K562 (cell line): ENCODE measurements at regions not wholly inside any gene's neighbourhood (a gene's known extent, or its start where the extent isn't known, plus 50 kb on each side); places are given as distances from the start of the nearest gene placed in this dataset.

Experiments
- ATAC-seq: fragments of 200-7000 bp; cut with Tn5 transposase; 3 replicates; pipeline ENCODE4 v1.9.1; 2020; ENCODE audit warnings: moderate library complexity
- BruUV-seq: library from RNA; stranded (reverse); fragments of 400-500 nt; replicated peaks from 2 replicates; lab custom pipeline; 2021; lab: Mats Ljungman, UMichigan
- CTCF ChIA-PET: fragments of 300-600 bp; formaldehyde crosslinking; extraction: SDS; loops from one replicate; lab custom pipeline; 2021; ENCODE audit warnings: low intra/inter-chr PET ratio; lab: Yijun Ruan, JAX
- POLR2A ChIA-PET: fragments of 300-600, 350-650 bp; sonication (Branson Sonifier 250); formaldehyde crosslinking; extraction: SDS; loops from one replicate; lab custom pipeline; 2021; ENCODE audit warnings: antibody characterized with exemption, inconsistent platforms; lab: Yijun Ruan, JAX
- DNase-seq, 4 experiments: peaks; one replicate each; pipeline versions ENCODE4 v3.0.0 to v3.0.0-alpha.2; 2011 to 2018; ENCODE audit warnings: low spot score in 3 of 4, mixed read lengths in 3 of 4; ENCODE audit errors: extremely low read depth in 1 of 4
- FAIRE-seq: peaks from 2 replicates; lab custom pipeline; 2011; peaks lifted over from hg19 to GRCh38; lab: Jason Lieb, UNC
- H2AFZ ChIP-seq: 2 replicates; pipeline ENCODE4 v1.6.0; 2011; ENCODE audit warnings: low read depth, low read length, control low read depth, inconsistent platforms
- H3K27ac ChIP-seq: fragments of 200-600 bp; 3 replicates; pipeline ENCODE4 v1.8.0; 2011; ENCODE audit warnings: low read depth, mild to moderate bottlenecking, control low read depth, inconsistent platforms, low read length, moderate library complexity, mixed read lengths; ENCODE audit errors: extremely low read depth
- H3K27me3 ChIP-seq, 2 experiments: fragments of 300-600 bp in 1 of 2; 2 replicates in 1 of 2; 3 replicates in 1 of 2; pipeline versions ENCODE4 v1.6.0 to v1.8.0; 2011; ENCODE audit warnings: inconsistent platforms in 2 of 2, low read length in 2 of 2, mild to moderate bottlenecking in 1 of 2, mixed read lengths in 1 of 2, moderate library complexity in 1 of 2; ENCODE audit not compliant: control insufficient read depth in 2 of 2, insufficient read depth in 2 of 2
- H3K36me3 ChIP-seq: fragments of 300-600 bp; 3 replicates; pipeline ENCODE4 v1.8.0; 2011; ENCODE audit warnings: mild to moderate bottlenecking, low read length, inconsistent platforms; ENCODE audit not compliant: control insufficient read depth, insufficient read depth
- H3K4me1 ChIP-seq, 2 experiments: fragments of 200-600 bp in 1 of 2; replicated peaks in 1 of 2; 2 replicates in 1 of 2; 3 replicates in 1 of 2; pipeline versions ENCODE4 v1.5.1 to v1.8.0; 2011; ENCODE audit warnings: inconsistent platforms in 2 of 2, low read length in 2 of 2, mild to moderate bottlenecking in 1 of 2, mixed read lengths in 1 of 2, moderate library complexity in 1 of 2; ENCODE audit not compliant: control insufficient read depth in 2 of 2, insufficient read depth in 2 of 2
- H3K4me2 ChIP-seq: 2 replicates; pipeline ENCODE4 v1.6.1; 2011; ENCODE audit warnings: low read length, control low read depth, inconsistent platforms, mixed read lengths; ENCODE audit not compliant: insufficient read depth
- H3K4me3 ChIP-seq: fragments of 200-600 bp; sonication (generic), shearing (Covaris generic); 2 replicates; pipeline ENCODE4 v1.5.1; 2016; ENCODE audit warnings: control low read depth, inconsistent platforms
- H3K79me2 ChIP-seq: fragments of 200-600 bp; 3 replicates; pipeline ENCODE4 v1.8.0; 2011; ENCODE audit warnings: low read length, inconsistent platforms; ENCODE audit not compliant: control insufficient read depth, insufficient read depth
- H3K9ac ChIP-seq, 2 experiments: 2 replicates each; pipeline versions ENCODE4 v1.6.0 to v1.6.1; 2011; ENCODE audit warnings: low read depth in 2 of 2, low read length in 2 of 2, control low read depth in 1 of 2, inconsistent platforms in 1 of 2, mild to moderate bottlenecking in 1 of 2, mixed read lengths in 1 of 2; ENCODE audit not compliant: insufficient read depth in 1 of 2
- H3K9me1 ChIP-seq: one replicate; pipeline ENCODE4 v1.6.0; 2011; ENCODE audit warnings: inconsistent platforms, mild to moderate bottlenecking, low read length, moderate library complexity; ENCODE audit not compliant: control insufficient read depth, insufficient read depth
- H3K9me3 ChIP-seq: replicated peaks from 2 replicates; pipeline ENCODE4 v1.5.1; 2011; ENCODE audit warnings: low read depth, low read length, inconsistent platforms; ENCODE audit not compliant: control insufficient read depth, insufficient read depth
- H4K20me1 ChIP-seq: replicated peaks from 2 replicates; pipeline ENCODE4 v1.6.1; 2011; ENCODE audit warnings: low read length, inconsistent platforms, mixed read lengths; ENCODE audit not compliant: control insufficient read depth, insufficient read depth
- NUFIP1 ChIP-seq: fragments of 450-650 bp; IDR thresholded peaks from 2 replicates; pipeline ENCODE4 v1.6.1; 2018; ENCODE audit not compliant: partially characterized antibody
- SMARCA5 ChIP-seq: fragments of 450-650 bp; IDR thresholded peaks from 2 replicates; pipeline ENCODE4 v1.6.1; 2016
- ZBTB8A ChIP-seq: fragments of 450-650 bp; IDR thresholded peaks from 2 replicates; pipeline ENCODE4 v1.6.1; 2018; ENCODE audit warnings: mild to moderate bottlenecking, moderate library complexity; ENCODE audit not compliant: partially characterized antibody
- WGBS: fragments of 100-300 bp; shearing (Covaris generic); methylation state at CpG from one replicate; pipeline ENCODE4 v1.1.6; 2016; ENCODE audit warnings: low coverage, mixed read lengths; ENCODE audit not compliant: insufficient coverage; ENCODE audit errors: missing lambda C conversion rate; 5-methylcytosine and 5-hydroxymethylcytosine counted together
- in situ Hi-C: fragments of 300-500 bp; cut with MboI; formaldehyde crosslinking; loops from 4 replicates; pipeline ENCODE4 v1.15.0; 2018; ENCODE audit warnings: inconsistent platforms, mixed read lengths
- intact Hi-C: fragments of 100-400 bp; cut with micrococcal nuclease; formaldehyde crosslinking; loops from 2 replicates; pipeline ENCODE4 v1.14.2; 2022
- TF ChIP-seq, protein P1 (sequence below): sonication (generic); formaldehyde crosslinking; IDR thresholded peaks from 2 replicates; pipeline ENCODE4 v1.8.0; 2022; ENCODE audit warnings: mild to moderate bottlenecking, missing genetic modification reagents
- TF ChIP-seq, protein P2 (sequence below): fragments of 450-650 bp; IDR thresholded peaks from 2 replicates; pipeline ENCODE4 v1.6.1; 2017; ENCODE audit warnings: antibody characterized with exemption
- TF ChIP-seq, protein P3 (sequence below), 2 experiments: fragments of 450-650 bp; formaldehyde crosslinking in 1 of 2; IDR thresholded peaks; 2 replicates each; pipeline versions ENCODE4 v1.4.0 to v1.6.1; 2014 to 2020; ENCODE audit warnings: mild to moderate bottlenecking in 2 of 2, borderline replicate concordance in 1 of 2, low read depth in 1 of 2
- TF ChIP-seq, protein P4 (sequence below): sonication (generic); formaldehyde crosslinking; IDR thresholded peaks from 2 replicates; pipeline ENCODE4 v1.8.0; 2023; ENCODE audit warnings: mild to moderate bottlenecking, missing genetic modification reagents
- TF ChIP-seq, protein P5 (sequence below): sonication (generic); formaldehyde crosslinking; IDR thresholded peaks from 2 replicates; pipeline ENCODE4 v1.8.0; 2022; ENCODE audit warnings: missing genetic modification reagents, mild to moderate bottlenecking, borderline replicate concordance

DNA sequence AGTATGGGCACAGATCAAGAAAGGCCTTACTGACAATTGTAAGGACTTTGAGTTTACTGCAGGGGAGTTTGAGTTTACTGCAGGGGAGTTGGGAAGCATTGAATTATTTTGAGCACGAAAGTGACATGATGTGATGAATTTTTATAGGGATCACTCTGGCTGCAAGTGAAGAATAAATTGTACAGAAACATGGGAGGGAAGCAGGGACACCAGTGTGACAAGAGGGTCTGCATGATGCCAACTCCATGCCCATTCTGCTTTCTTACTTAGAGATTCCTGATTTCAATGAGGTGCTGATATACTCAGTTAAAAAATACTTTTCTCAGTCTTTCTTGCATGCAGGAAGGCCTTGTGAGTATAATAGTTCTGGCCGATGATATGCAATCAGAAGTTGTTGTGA, 234.4 kb downstream of the CENPF start:
- in situ Hi-C loops, result no loop called here
- no peak overlapping the region for H2AFZ ChIP-seq
- CTCF ChIA-PET, result no interaction called here
- H3K27me3 ChIP-seq, result no peaks in the 10 kb centered on the region
- no peak overlapping the region for H3K9ac ChIP-seq
- no peaks in the 10 kb centered on the region for H3K4me1 ChIP-seq
- POLR2A ChIA-PET, result no interaction called here
- H3K9me3 ChIP-seq, result no peaks in the 10 kb centered on the region
- H3K4me2 ChIP-seq, result no peak overlapping the region
- TF ChIP-seq, protein P1, sequence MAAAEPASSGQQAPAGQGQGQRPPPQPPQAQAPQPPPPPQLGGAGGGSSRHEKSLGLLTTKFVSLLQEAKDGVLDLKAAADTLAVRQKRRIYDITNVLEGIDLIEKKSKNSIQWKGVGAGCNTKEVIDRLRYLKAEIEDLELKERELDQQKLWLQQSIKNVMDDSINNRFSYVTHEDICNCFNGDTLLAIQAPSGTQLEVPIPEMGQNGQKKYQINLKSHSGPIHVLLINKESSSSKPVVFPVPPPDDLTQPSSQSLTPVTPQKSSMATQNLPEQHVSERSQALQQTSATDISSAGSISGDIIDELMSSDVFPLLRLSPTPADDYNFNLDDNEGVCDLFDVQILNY (CRISPR knock-in tag), result no peak
- TF ChIP-seq, protein P2, sequence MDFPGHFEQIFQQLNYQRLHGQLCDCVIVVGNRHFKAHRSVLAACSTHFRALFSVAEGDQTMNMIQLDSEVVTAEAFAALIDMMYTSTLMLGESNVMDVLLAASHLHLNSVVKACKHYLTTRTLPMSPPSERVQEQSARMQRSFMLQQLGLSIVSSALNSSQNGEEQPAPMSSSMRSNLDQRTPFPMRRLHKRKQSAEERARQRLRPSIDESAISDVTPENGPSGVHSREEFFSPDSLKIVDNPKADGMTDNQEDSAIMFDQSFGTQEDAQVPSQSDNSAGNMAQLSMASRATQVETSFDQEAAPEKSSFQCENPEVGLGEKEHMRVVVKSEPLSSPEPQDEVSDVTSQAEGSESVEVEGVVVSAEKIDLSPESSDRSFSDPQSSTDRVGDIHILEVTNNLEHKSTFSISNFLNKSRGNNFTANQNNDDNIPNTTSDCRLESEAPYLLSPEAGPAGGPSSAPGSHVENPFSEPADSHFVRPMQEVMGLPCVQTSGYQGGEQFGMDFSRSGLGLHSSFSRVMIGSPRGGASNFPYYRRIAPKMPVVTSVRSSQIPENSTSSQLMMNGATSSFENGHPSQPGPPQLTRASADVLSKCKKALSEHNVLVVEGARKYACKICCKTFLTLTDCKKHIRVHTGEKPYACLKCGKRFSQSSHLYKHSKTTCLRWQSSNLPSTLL, result no peak
- TF ChIP-seq ZBTB8A (no peak), NUFIP1 (no peak), SMARCA5 (no peak)
- TF ChIP-seq, protein P3, sequence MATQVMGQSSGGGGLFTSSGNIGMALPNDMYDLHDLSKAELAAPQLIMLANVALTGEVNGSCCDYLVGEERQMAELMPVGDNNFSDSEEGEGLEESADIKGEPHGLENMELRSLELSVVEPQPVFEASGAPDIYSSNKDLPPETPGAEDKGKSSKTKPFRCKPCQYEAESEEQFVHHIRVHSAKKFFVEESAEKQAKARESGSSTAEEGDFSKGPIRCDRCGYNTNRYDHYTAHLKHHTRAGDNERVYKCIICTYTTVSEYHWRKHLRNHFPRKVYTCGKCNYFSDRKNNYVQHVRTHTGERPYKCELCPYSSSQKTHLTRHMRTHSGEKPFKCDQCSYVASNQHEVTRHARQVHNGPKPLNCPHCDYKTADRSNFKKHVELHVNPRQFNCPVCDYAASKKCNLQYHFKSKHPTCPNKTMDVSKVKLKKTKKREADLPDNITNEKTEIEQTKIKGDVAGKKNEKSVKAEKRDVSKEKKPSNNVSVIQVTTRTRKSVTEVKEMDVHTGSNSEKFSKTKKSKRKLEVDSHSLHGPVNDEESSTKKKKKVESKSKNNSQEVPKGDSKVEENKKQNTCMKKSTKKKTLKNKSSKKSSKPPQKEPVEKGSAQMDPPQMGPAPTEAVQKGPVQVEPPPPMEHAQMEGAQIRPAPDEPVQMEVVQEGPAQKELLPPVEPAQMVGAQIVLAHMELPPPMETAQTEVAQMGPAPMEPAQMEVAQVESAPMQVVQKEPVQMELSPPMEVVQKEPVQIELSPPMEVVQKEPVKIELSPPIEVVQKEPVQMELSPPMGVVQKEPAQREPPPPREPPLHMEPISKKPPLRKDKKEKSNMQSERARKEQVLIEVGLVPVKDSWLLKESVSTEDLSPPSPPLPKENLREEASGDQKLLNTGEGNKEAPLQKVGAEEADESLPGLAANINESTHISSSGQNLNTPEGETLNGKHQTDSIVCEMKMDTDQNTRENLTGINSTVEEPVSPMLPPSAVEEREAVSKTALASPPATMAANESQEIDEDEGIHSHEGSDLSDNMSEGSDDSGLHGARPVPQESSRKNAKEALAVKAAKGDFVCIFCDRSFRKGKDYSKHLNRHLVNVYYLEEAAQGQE (IDR thresholded peaks at IDR 0.05; ENCODE audit: borderline replicate concordance), result no peak
- TF ChIP-seq, protein P3 (CRISPR knock-in tag; IDR thresholded peaks at IDR 0.05; ENCODE audit: low read depth), result no peak
- TF ChIP-seq, protein P4, sequence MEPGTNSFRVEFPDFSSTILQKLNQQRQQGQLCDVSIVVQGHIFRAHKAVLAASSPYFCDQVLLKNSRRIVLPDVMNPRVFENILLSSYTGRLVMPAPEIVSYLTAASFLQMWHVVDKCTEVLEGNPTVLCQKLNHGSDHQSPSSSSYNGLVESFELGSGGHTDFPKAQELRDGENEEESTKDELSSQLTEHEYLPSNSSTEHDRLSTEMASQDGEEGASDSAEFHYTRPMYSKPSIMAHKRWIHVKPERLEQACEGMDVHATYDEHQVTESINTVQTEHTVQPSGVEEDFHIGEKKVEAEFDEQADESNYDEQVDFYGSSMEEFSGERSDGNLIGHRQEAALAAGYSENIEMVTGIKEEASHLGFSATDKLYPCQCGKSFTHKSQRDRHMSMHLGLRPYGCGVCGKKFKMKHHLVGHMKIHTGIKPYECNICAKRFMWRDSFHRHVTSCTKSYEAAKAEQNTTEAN (CRISPR knock-in tag), result no peak
- TF ChIP-seq, protein P5, sequence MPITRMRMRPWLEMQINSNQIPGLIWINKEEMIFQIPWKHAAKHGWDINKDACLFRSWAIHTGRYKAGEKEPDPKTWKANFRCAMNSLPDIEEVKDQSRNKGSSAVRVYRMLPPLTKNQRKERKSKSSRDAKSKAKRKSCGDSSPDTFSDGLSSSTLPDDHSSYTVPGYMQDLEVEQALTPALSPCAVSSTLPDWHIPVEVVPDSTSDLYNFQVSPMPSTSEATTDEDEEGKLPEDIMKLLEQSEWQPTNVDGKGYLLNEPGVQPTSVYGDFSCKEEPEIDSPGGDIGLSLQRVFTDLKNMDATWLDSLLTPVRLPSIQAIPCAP, result no peak
- ATAC-seq (no peak), DNase-seq (no peak), FAIRE-seq (no peak)
- no peak overlapping the region for H3K27ac ChIP-seq
- intact Hi-C loops, result no loop called here
- no peaks in the 10 kb centered on the region for H4K20me1 ChIP-seq
- H3K36me3 ChIP-seq, result no peaks in the 10 kb centered on the region
- H3K79me2 ChIP-seq, result no peaks in the 10 kb centered on the region
- 13% methylated on average over 2 of the region's 2 CpGs for WGBS
- BruUV-seq, result no TSS peak
- H3K9me1 ChIP-seq, result no peaks in the 10 kb centered on the region
- no peak overlapping the region for H3K4me3 ChIP-seq
